GM03348 (cell line): ENCODE measurements at regions not wholly inside any gene's neighbourhood (a gene's known extent, or its start where the extent isn't known, plus 50 kb on each side); places are given as distances from the start of the nearest gene placed in this dataset.

Experiments used
- DNase-seq: peaks from one replicate; pipeline ENCODE4 v3.0.0; 2012; ENCODE audit warnings: low spot score

DNA sequence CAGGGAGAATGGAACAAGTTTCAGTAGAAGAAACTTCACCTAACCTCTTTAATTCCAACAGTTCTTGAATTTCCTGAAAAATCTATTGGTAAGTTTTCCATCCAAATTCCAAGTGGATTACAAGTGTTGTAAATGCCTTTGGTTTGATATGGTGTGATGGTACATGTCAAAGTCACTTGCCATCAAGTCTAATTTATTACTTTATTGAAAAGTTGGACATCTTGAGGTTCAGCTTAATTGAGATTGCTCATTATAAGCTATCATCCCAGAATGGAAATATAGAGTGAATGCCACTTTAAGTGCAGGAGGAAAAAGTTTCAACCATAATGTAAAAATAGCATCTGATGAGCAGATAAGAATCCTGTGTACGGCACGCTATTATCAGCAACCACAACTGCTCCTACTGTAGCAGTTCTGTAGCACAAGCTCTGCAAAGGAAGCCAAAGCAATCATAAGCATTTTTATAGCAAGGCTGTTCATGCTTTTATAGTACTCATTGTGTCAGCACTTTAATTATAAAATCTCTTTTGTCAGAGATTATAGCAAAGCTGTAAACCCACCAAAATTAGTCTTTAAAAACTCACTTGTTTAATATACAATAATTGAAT is 991.8 kb upstream of the PHF14 start:
- DNase-seq = no peak

GRCh38 chr7:9983048-9983447 is 990.6 kb upstream of the PHF14 start:
- no peak for DNase-seq

GRCh38 chr7:10015687-10016086 is 958.0 kb upstream of the PHF14 start:
- no peak for DNase-seq

- DNase-seq = no peak
Measured at GRCh38 chr7:10022480-10022879, 951.2 kb upstream of the PHF14 start.

DNA sequence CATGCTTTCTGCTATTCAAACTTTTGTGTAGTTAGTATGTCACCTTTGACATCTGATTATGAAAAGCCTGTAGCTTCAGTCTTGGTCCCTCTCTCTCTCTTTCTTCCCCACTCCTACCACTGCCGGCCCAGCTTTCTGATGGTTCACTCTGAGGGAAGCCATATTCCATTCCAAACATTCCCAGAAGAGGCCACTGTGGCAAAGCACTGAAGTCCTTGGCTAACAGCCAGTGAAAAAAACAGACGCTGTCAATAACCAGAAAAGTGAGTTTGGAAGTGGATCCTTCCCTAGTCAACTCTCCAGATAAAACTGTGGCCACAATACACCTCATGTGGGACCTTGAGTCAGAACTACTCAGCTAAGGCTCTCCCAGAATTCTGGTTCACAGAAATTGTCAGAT is 950.7 kb upstream of the PHF14 start:
- no peak for DNase-seq

DNA sequence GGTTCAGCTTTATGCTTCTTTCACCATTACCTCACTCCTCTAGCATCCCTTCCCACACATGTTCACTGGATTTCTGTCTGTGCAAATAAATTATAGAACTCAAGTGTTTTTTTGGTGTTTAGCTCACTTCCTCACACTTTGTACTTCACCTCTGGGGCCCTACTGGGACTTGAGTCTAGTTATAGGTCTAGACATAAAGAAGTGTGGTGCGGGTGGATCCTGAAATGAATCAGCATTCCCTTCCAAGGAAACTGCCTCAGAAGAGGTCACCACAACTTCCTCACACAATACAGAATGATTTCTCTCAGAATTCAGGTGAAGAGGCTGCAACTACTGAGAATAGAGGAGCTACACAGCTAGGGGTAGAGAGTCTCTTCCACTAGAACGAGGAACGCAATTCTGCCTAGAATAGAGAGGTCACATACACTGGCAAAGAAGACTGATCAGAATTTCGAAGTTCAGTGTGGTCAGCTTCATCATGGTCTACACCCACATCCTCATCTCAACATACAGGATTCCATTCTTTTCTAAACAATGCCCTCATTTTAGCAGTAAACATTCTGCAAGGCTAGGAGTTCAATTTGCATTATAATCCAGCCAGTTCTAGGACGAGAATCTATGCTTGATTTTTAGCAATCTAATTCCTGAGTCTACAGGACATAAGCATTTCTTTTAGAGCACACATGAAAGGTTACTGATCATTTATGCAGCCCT is 938.7 kb upstream of the PHF14 start:
- DNase-seq = no peak

- DNase-seq = no peak
Measured at GRCh38 chr7:10036693-10037092, 937.0 kb upstream of the PHF14 start.

GRCh38 chr7:10038351-10038750 is 935.3 kb upstream of the PHF14 start:
- no peak for DNase-seq

DNA sequence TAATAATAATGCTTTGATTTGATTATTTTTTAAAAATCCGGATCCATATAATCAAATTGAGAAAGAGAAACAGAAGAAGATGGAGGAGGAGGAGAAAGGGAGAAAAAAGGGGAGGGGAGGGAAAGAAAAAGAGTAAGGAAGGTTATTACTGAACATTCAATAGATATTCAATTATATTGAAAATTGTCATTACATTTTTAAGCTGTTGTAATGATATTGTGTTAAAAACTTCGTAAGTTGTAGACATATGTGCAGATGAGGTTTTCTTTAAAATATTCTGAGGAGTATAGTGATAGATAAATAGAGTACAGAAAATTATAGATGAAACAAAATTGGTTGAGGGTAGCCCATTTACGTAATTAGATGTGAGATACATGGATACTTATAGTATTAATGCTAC is 933.0 kb upstream of the PHF14 start:
- DNase-seq = no peak

GRCh38 chr7:10070899-10071298 is 902.8 kb upstream of the PHF14 start:
- DNase-seq = no peak

- no peak for DNase-seq
Measured at GRCh38 chr7:10075866-10076265, 897.8 kb upstream of the PHF14 start.

DNA sequence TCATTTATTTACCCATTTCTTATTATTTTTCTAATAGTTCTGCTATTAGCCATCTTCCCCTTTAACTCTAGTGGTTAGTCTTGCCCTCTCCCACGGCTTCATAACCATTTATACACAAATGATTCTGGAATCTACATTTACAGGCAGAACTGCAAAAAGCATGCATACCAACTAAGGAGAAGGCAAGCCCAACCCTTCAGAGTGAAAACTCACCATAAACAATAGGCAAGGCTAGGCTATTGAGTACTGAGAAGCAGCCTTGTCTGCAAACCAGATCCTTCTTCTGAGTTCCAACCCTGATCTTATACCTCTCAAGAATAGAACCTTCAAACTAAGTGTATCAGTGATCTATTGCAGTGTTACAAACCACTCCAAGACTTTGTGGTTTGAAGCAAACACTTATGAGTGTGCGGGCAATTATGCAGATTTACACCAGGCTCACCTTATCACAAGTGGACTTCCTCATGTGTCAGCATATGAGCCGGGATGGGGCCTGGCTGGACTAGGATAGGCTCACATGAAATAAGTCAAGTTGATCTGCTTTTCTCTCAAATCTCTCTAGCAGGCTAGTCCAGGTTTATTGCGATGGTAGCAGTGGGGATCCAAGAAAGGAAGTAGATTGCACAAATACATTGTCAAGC is 896.9 kb upstream of the PHF14 start:
- no peak for DNase-seq

- no peak for DNase-seq
Measured at GRCh38 chr7:10079572-10079971, 894.1 kb upstream of the PHF14 start.

DNA sequence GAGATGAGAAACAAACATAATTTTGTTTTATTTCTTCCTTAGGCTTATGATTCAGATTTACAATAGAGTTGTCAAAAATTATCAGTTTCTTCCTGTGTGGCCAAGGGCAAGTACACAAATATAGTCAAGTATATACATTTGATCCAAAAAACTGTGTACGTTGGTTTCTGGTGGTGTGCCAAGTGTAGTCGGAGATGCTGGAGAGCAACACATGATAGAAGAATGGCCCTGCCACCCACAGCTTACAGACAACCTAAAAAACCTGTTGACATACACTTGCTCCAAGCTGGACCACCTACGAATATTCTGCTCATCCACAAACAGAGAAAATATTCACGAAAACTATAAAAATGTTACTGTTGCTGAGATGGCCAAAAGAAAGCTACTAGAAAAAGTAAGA is 890.8 kb upstream of the PHF14 start:
- DNase-seq = no peak

GRCh38 chr7:10083766-10084165 is 889.9 kb upstream of the PHF14 start:
- DNase-seq = no peak

DNA sequence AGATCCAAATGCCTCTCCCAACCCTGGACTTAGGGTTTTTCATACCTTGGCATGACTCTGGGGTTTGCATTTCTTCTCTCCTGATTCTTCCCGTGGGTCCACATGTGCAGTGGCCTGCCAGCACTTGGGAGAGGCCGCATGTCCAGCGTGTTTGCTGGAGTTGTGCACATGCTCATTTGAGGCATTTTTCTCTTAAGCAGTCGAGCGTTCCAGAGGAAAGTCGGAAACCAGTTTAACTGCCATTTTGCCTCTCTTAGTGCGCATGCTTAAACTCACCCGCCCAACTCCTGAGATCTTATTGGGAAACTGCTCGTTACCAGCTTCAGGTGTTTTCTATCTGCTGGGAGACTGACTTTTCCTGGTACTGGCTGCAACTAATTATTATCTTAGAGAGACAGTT is 888.4 kb upstream of the PHF14 start:
- no peak for DNase-seq

DNA sequence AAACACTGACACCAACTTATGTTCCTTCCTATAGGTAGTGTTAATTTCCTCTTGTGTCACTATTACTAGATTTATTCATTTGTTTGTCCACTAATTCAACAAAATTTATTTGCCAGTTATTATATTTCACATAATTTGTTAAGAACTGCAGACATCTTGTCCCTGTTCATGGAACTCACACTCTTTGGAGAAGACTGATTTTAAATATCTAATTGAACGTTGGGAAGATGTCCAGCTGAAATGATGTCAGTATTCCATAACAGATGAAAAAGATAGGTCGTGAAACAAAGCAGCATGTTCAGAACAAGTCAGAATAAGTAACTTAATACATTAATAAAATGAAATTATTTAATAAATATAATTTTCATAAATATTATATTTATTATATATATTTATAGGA is 873.1 kb upstream of the PHF14 start:
- DNase-seq = no peak

GRCh38 chr7:10101351-10101750 is 872.3 kb upstream of the PHF14 start:
- DNase-seq = no peak

- DNase-seq = no peak
Measured at GRCh38 chr7:10104292-10104691, 869.4 kb upstream of the PHF14 start.

DNA sequence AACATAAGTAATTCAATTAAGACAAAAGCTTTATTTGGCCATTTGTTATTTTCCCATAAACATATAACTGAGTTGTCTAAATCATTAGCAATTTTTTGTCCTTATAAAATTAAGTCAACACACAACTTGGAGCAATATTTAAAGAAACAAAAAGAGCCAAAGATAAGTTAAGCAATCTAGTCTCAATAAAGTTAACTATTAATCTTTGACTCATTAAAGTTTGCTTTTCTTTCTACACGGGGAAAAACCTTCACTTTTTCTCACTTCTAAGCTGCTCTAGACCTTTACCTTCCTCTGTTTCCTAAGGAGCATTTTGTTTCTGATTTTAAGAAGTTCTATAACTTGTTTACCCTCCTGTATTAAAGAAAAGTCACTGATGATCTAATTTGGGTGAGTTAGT is 867.1 kb upstream of the PHF14 start:
- no peak for DNase-seq

- DNase-seq = no peak
Measured at GRCh38 chr7:10116511-10116910, 857.2 kb upstream of the PHF14 start.

- DNase-seq = no peak
Measured at GRCh38 chr7:10117815-10118214, 855.9 kb upstream of the PHF14 start.

- DNase-seq = no peak
Measured at GRCh38 chr7:10120936-10121335, 852.7 kb upstream of the PHF14 start.

GRCh38 chr7:10121631-10122030 is 852.0 kb upstream of the PHF14 start:
- no peak for DNase-seq
